H54 (cell line): ENCODE measurements at regions not wholly inside any gene's neighbourhood (a gene's known extent, or its start where the extent isn't known, plus 50 kb on each side); places are given as distances from the start of the nearest gene placed in this dataset.

Source experiments
- DNase-seq: peaks from one replicate; pipeline ENCODE4 v3.0.0; 2011; ENCODE audit warnings: low spot score, mixed read lengths; ENCODE audit not compliant: insufficient read length
- FAIRE-seq: peaks from 3 replicates; lab custom pipeline; 2011; peaks lifted over from hg19 to GRCh38; lab: Jason Lieb, UNC
- POLR2A ChIP-seq: IDR thresholded peaks from 2 replicates; pipeline ENCODE4 v1.6.1; 2011; ENCODE audit warnings: low read depth, mild to moderate bottlenecking, low read length

DNA sequence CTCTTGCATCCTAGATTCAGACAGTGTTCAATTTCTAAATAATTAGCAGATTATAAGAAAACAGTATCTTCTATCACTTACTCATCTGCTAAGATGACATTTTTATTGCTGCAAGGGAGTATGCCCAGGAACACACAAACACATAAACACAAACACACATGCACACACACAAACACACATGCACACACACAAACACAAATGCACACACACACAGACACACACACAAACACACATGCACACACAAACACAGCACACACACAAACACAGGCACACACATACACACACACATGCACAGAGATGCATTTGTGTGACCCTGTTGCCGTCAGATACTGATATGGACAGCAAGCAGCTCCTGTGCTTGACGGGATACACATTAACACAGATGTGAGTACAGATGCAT is 612.9 kb downstream of the IRX1 start:
- no peak for FAIRE-seq
- DNase-seq, result no peak
- no peak for TF ChIP-seq POLR2A

DNA sequence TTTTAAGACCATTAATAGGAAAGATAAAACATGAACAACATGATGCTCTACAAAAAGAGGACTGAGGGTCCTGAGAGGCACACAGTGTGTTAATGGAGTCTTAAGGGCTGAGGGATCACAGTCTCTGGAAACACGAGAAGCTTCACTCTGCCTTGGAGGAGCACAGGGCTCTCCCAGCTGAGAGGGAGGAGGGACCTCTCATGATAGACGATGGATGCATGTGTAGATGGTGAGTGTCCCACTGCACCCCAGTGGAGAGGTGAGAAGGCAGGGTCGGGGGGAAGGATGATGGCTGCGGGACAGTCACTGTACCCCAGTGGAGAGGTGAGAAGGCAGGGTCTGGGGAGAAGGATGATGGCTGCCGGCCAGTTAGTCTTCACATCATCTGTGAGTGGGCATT is 613.4 kb downstream of the IRX1 start:
- FAIRE-seq (no peak), DNase-seq (no peak)
- no peak for TF ChIP-seq POLR2A

DNA sequence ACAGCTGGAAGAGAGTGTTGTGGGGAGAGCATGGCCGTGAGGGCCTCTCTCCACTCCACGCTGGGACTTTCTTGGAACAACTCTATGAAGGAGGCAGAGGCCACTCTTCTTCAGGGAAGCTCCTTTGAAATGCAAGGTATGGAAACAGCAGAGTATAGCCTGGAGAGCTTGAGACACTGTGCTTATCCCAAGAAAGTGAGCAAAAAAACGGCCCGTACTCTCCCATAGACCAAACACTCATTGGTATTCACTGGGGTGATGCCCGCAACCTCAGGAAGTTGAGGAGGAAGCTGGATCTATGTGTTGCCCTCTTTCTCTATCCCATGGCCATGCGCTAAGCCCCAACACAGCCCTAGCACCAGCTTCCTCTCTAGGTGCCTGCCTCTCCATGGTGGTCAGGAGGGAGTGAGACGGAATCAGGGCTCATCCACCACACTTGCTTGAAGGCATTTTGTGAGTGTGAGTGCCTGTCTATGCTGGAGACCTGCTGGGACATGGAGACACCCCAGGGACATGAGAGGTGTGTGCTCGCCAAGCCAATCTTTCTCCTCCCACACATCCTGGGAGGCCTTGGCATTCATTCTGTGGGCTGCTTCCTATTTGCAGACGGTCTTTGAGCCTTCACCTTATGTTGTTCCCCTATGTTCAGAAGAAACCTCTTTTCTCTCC is 616.6 kb downstream of the IRX1 start:
- FAIRE-seq (no peak), DNase-seq (no peak)
- TF ChIP-seq POLR2A, result no peak

DNA sequence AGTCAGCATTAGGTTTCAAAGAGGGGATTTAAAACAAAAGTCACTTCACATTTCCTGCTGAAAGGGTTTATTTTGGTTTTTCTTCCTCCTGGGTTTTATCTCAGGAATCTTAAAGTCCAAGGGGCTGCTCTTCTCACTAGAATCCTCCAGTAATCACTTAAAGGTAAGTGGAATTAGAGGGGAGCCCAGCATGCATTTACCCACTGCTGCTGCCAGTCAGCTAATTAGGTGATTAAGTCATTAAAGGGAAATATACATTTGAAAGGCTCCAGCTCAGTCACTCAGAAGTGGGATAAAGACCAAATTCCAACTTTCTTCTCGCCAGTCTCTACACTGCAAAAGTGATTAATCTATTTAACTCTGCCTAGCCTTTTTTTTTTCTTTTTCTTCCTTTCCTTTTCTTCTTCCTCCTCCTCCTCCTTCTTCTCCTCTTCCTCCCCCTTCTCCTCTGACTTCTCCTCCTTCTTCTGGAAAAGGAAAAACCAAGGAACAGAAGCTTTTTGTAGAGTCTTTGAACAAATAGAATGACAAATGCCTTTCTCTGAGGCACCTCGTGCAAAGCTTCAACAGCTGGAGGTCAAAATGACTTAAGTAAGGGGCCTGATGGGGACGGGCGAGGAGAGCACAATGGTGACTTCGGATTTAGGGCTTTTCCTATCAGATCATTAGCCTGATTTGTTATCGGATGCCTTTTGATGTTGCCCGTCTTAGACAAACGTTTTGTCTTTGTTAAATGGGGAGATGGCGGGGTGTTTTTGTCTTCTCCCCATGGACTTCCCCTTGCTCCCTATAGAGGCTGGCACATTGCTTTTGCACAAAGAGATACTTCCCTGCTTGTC is 617.6 kb downstream of the IRX1 start:
- no peak for TF ChIP-seq POLR2A
- FAIRE-seq, result no peak
- DNase-seq, result no peak

DNA sequence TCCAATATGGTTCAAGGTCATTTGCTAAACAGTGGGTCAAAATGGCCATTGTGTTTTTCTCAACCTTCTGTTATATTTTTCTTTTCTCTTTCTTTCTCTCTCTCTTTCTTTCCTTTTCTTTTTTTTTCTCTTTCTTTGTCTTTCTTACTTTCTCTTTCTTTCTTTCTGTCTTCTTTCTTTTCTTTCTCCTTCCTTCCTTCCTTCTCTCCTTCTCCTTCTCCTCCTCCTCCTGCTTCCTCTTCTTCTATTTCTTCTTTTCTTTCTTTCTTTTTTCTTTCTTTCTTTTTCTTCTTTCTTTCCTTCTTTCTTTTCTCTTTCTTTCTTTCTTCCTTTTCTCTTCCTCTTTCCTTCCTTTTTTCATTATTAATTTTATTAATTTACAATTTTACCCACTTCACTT is 619.5 kb downstream of the IRX1 start:
- DNase-seq (no peak), FAIRE-seq (no peak)
- no peak for TF ChIP-seq POLR2A

DNA sequence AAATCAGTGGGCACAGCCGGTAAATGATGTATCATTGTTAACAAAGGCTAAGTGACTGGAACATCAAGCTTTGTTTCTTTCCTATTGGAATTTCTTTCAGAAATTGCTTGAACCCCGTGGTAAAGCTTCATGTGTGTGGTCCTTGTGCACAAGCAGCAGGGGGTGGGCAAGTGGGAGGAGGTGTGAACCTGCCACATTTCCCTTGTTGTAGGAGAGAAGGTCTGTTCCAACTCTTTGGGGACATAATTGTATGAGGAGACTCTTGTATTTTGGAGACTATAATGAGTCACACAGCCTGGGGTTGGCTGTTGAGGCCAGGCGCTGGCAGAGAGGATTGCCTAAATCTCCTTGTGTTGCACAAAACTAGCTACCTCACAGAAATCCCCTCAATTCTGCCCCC is 620.5 kb downstream of the IRX1 start:
- TF ChIP-seq POLR2A, result no peak
- FAIRE-seq (no peak), DNase-seq (no peak)

DNA sequence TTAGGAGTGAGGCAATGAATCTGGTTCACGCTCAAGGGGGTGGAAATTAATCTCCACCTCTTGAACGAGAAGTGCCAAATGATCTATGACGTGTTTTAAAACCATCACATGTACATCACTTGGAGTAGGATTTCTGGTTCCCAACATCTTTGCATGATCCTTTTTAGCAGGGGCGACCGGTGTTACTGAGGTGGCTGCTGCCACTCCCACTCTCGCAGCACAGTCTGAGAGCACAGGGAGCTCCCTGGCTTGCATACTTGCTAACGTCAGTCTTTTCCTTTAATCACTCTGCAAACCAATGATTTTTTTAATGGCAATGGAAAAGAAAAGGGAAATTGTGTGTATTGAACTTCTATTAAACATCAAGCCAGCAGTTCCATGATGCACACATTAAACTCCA is 624.4 kb downstream of the IRX1 start:
- FAIRE-seq (no peak), DNase-seq (no peak)
- TF ChIP-seq POLR2A, result no peak

DNA sequence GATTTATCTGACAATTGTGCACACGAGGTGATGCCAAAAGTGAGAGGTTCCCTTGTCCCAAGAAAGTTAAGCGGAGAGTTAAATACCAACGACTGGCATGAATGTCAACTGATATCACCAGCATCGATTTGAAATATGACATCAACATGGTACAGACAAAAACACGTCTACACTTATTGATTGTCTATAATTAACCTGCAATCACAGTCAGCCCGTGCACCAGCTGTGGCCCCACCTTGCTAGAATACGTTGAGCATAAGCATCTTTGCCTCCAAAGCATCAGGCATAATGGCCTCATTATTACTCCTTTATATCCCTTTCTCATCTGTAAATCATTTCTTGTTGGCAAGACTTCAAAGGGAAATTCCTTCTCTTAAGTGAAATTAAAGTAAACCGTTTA is 625.4 kb downstream of the IRX1 start:
- FAIRE-seq (no peak), DNase-seq (no peak)
- TF ChIP-seq POLR2A, result no peak

DNA sequence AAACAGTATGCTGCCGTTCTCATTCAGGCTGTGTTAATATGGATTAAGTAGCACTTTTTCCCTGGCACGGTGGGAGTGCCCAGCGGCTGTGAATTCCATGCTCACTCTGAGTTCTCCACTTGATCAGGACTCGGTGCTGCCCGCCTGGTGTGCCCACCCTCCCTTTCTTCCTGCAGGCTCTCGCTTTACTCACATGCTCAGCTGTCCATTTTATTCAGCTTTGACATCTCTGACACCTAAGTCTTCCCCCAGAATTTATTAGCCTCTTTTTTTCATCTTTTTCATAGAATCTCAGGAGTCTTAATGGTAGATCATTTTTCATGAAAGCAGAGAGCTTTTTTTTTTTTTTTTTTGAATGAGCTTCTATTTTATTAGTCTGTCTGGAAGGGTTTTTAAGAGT is 626.5 kb downstream of the IRX1 start:
- DNase-seq (no peak), FAIRE-seq (no peak)
- TF ChIP-seq POLR2A, result no peak

DNA sequence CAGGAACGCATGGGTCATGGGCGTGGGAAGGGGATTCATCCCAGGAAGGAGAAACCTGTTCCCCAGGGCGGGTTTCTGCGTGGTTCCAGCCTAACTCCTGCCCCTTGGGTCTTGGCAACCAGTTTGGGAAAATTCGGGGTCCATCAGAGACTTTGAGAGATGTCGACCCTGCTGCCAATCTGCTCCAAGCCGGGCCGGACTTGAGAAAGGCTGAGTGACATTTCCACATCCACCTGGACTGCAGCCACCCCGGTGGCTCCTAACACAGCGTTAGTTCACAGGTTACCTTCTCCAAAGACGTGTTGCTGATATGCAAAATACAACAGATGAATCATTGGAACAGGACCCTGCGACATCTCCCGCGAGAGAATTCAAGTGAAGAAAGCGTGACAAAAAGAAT is 627.2 kb downstream of the IRX1 start:
- no peak for TF ChIP-seq POLR2A
- FAIRE-seq (no peak), DNase-seq (no peak)

DNA sequence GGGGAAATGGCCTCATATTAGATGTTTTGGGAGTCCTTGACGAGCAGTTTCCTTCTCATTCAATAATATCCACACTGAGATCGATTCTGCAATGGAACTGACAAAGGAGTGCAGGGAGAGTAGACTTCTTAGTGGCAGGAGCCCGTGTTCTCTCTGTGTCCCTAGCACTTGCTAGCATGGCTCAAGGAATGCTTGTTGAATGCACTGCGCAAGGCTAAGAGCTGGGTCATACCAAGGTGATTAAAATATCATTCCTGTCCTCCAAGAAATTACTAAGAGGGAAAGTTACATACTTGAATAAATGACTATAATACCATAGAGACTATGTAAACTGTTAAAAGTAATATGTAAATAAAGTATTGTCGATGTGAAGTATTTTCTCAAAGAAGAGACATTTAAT is 630.1 kb downstream of the IRX1 start:
- no peak for FAIRE-seq
- no peak for TF ChIP-seq POLR2A
- no peak for DNase-seq

DNA sequence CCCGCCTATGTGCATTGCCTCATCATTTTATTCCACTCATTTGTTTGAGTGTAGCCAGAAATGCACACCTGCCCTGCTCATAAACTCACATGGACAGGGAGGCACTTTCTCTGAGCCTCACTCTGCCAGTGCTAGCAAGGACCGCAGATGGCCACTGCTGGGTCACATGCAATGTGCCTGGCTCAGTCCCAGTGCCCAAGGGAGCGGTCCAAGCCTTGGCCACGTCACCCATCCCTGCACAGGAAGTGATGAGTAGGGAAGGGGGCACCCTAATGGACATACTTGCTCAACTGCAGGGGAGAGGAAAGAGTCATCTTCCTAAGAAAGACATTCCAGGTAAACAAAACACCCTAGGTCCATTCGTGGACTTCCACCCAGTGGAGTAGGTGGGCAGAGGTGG is 630.9 kb downstream of the IRX1 start:
- no peak for DNase-seq
- TF ChIP-seq POLR2A, result no peak
- no peak for FAIRE-seq

DNA sequence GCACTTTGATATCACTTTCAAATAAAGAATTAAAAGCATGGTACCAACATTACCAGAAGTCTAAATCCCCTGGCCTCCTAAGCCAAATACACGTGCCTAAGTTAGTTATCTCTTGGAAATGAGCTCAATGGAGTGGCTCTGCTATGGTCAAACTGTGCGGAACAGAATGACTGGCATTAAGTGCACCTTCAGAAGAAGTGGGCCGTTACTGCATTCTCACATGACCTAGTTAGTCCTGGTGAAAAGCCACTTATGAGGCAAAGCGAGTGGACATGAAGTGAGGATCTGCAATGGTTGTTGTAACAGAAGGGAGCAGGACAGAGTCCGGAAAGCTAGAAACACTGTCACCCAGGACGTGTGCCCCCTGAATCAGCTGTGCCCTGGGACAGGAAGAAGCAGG is 633.1 kb downstream of the IRX1 start:
- no peak for FAIRE-seq
- TF ChIP-seq POLR2A, result no peak

DNA sequence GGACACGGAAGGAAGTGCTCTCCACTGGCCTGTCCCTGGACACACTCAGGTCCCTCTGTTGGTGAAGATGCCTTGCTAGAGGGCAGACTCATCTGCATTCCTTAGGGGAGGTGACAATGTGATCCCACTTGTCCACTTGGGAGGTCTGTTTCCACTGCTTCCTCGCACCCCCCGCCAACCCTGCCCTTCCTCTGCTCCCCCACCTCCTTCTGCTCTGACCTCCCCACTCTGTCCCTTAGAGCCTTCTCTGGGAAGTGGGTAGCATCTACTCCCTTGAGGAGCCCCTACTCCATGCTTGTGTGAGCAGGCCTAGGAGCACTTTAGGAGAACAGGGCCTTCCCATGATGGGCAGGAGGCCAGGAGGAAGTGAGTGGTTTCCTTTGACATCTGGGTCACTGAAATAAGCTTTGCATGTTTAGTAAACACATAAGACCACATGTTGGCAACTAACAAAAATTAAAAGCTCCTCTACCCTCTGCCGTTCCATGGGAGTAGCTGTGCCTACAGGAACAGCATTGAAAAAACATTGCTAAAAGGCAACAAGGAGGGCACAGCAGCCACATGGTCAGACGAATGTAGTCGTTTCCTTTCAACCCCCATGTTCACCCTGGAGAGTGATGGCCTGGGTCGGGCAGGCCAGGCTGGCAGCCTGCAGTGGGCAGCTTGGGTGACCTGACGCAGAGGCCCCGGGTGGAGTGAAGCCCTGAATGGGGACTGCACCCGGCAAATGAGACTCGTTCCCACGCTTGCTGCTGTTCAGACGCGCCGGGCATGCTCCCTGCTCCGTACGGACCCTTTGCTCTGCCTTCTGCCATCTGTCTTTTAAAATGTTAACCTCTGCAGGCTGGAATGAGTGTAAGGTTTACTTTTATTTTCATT is 634.0 kb downstream of the IRX1 start:
- FAIRE-seq (no peak), DNase-seq (no peak)
- TF ChIP-seq POLR2A, result no peak

More for the DNA sequence above, 633.1 kb downstream of the IRX1 start:
- no peak for DNase-seq

DNA sequence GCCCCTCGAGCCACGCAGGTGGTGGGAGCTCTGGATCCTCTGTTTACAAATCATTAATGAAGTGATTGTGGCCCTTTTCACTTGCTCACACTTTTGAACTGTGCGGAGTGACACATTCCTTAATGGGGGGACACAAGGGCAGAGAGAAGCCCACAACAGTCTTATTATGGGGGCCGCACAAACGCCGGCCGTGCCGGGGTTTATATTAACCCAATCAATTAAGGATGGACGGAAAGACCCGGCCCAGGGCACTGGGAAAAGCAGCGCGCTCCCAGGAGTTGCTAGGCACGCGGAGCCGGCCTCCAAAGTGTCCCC is 634.8 kb downstream of the IRX1 start:
- DNase-seq (no peak), FAIRE-seq (no peak)
- no peak for TF ChIP-seq POLR2A
